PC-3 (cell line): ENCODE measurements at regions not wholly inside any gene's neighbourhood (a gene's known extent, or its start where the extent isn't known, plus 50 kb on each side); places are given as distances from the start of the nearest gene placed in this dataset.

ENCODE experiments used
- CTCF ChIP-seq: fragments of 300-600 bp; sonication (generic); conservative IDR thresholded peaks from 2 replicates; pipeline ENCODE4 v1.5.1; 2017; ENCODE audit warnings: antibody characterized with exemption, low read depth, mild to moderate bottlenecking, low read length
- EZH2 ChIP-seq: fragments of 300-600 bp; sonication (generic); IDR thresholded peaks from one replicate; pipeline ENCODE4 v1.6.1; 2017; ENCODE audit warnings: antibody characterized with exemption, mild to moderate bottlenecking, low read length; ENCODE audit not compliant: unreplicated experiment

- TF ChIP-seq EZH2 (no peak), CTCF (no peak)
These were observed 510.4 kb downstream of the TLE4 start for GRCh38 chr9:80082213-80082612.
